Esophagus (tissue), 2 donors: ENCODE measurements at regions not wholly inside any gene's neighbourhood (a gene's known extent, or its start where the extent isn't known, plus 50 kb on each side); places are given as distances from the start of the nearest gene placed in this dataset.
A peak's percentile ranks its signal among the peaks of the same experiment; 100 is the strongest.

Experiments used
- H3K27ac ChIP-seq, 2 donors: one replicate each; pipeline ENCODE4 v1.5.1; 2013; ENCODE audit warnings: low read depth in 2 of 2, mild to moderate bottlenecking in 2 of 2, inconsistent platforms in 1 of 2, low read length in 1 of 2, moderate library complexity in 1 of 2
- H3K27me3 ChIP-seq, 2 donors: one replicate each; pipeline ENCODE4 v1.6.1; 2013; ENCODE audit warnings: low read length in 2 of 2, control low read depth in 1 of 2, mild to moderate bottlenecking in 1 of 2; ENCODE audit not compliant: insufficient read depth in 2 of 2, control insufficient read depth in 1 of 2
- H3K36me3 ChIP-seq, 2 donors: one replicate each; pipeline ENCODE4 v1.6.1; 2013; ENCODE audit warnings: low read length in 1 of 2; ENCODE audit not compliant: control insufficient read depth in 2 of 2, insufficient read depth in 2 of 2
- H3K4me1 ChIP-seq, 2 donors: one replicate each; pipeline ENCODE4 v1.6.1; 2013; ENCODE audit warnings: low read length in 1 of 2; ENCODE audit not compliant: control insufficient read depth in 2 of 2, insufficient read depth in 2 of 2
- H3K4me3 ChIP-seq, 2 donors: one replicate each; pipeline ENCODE4 v1.5.1; 2013; ENCODE audit warnings: low read length in 2 of 2, mild to moderate bottlenecking in 2 of 2, low read depth in 1 of 2, moderate library complexity in 1 of 2
- H3K9me3 ChIP-seq, 2 donors: one replicate each; pipeline ENCODE4 v1.6.1; 2013; ENCODE audit warnings: mild to moderate bottlenecking in 2 of 2, low read depth in 1 of 2, low read length in 1 of 2, moderate library complexity in 1 of 2; ENCODE audit not compliant: control insufficient read depth in 2 of 2, insufficient read depth in 1 of 2
- WGBS, 2 donors: extraction: QIAGEN DNeasy Blood & Tissue Kit; methylation state at CpG; one replicate each; pipeline ENCODE4 v1.1.7; 2013; 5-methylcytosine and 5-hydroxymethylcytosine counted together
- donor health status: healthy with polysubstance abuse.
- donor health status: Bipolar disorder and iron deficiency.

GRCh38 chr13:106722620-106723019, 154.7 kb upstream of the ARGLU1 start:
- Histone ChIP-seq H3K4me3 (no peak overlapping the region), H3K4me1 (no peaks in the 10 kb centered on the region), H3K27me3 (no peaks in the 10 kb centered on the region), H3K36me3 (no peaks in the 10 kb centered on the region), H3K9me3 (no peaks in the 10 kb centered on the region), H3K27ac (no peak overlapping the region)
- WGBS, 2 donors = 39 to 50% methylated on average over 3 of the region's 3 CpGs

GRCh38 chr13:106721599-106721998, 153.7 kb upstream of the ARGLU1 start:
- WGBS, 2 donors = 88 to 90% methylated on average over 6 of the region's 6 CpGs
- H3K27me3 ChIP-seq = no peaks in the 10 kb centered on the region
- no peaks in the 10 kb centered on the region for H3K9me3 ChIP-seq
- no peak overlapping the region for H3K27ac ChIP-seq
- no peak overlapping the region for H3K4me3 ChIP-seq
- no peaks in the 10 kb centered on the region for H3K4me1 ChIP-seq
- no peaks in the 10 kb centered on the region for H3K36me3 ChIP-seq

GRCh38 chr13:106714271-106714982, 146.5 kb upstream of the ARGLU1 start:
- no peak overlapping the region for H3K27ac ChIP-seq
- no peaks in the 10 kb centered on the region for H3K9me3 ChIP-seq
- WGBS, 2 donors = 79 to 80% methylated on average over 10 of the region's 10 CpGs
- no peak overlapping the region for H3K4me3 ChIP-seq
- H3K27me3 ChIP-seq = no peaks in the 10 kb centered on the region
- no peaks in the 10 kb centered on the region for H3K36me3 ChIP-seq
- peaks cover 0 to 2% of the 10 kb centered on the region in 2 donors for H3K4me1 ChIP-seq

- peaks cover 0 to 2% of the 10 kb centered on the region in 2 donors for H3K4me1 ChIP-seq
- no peaks in the 10 kb centered on the region for H3K9me3 ChIP-seq
- no peak overlapping the region for H3K4me3 ChIP-seq
- no peaks in the 10 kb centered on the region for H3K36me3 ChIP-seq
- 62 to 65% methylated on average over 10 of the region's 10 CpGs for WGBS, 2 donors
- no peaks in the 10 kb centered on the region for H3K27me3 ChIP-seq
- peak overlapping the region in 1 of 2 donors; percentile 22 for H3K27ac ChIP-seq
Measured at GRCh38 chr13:106712381-106712780, 144.4 kb upstream of the ARGLU1 start.

GRCh38 chr13:106710266-106710665, 142.3 kb upstream of the ARGLU1 start:
- Histone ChIP-seq H3K36me3 (no peaks in the 10 kb centered on the region), H3K27me3 (no peaks in the 10 kb centered on the region), H3K27ac (peak overlapping the region; percentile 7 to 22), H3K4me1 (peaks cover 0 to 2% of the 10 kb centered on the region in 2 donors), H3K4me3 (no peak overlapping the region), H3K9me3 (no peaks in the 10 kb centered on the region)
- WGBS, 2 donors = 42 to 45% methylated on average over 7 of the region's 7 CpGs

DNA sequence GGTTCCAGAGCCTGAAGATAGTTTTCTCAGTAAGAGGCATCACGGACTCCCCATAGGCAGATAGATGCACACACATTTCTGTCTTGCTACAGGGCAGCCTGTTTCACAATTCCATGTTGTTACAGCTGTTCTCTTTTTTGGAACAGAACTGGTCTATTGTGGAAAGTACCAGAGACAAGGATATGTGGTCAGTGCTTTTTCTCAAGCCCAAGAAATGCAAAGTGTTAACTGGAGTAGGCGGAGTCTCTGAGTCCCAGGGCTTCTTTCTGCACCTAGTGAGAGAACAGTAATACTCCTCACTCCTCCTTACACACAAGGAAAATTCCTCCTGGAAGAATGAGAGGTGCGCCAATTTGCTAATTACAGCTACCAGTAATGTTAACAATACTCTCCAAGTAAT, 141.6 kb upstream of the ARGLU1 start:
- 64 to 75% methylated on average over 3 of the region's 3 CpGs for WGBS, 2 donors

GRCh38 chr13:106702505-106702904, 134.6 kb upstream of the ARGLU1 start:
- Histone ChIP-seq H3K4me1 (no peaks in the 10 kb centered on the region), H3K9me3 (no peaks in the 10 kb centered on the region), H3K27ac (peak overlapping the region in 1 of 2 donors; percentile 2), H3K4me3 (no peak overlapping the region), H3K27me3 (no peaks in the 10 kb centered on the region), H3K36me3 (no peaks in the 10 kb centered on the region)
- WGBS, 2 donors = 79 to 82% methylated on average over 9 of the region's 9 CpGs

More for the DNA sequence above, 141.6 kb upstream of the ARGLU1 start:
- Histone ChIP-seq H3K27me3 (no peaks in the 10 kb centered on the region), H3K4me3 (no peak overlapping the region), H3K36me3 (no peaks in the 10 kb centered on the region), H3K27ac (peak overlapping the region; percentile 3 to 7), H3K4me1 (peaks cover 0 to 2% of the 10 kb centered on the region in 2 donors), H3K9me3 (no peaks in the 10 kb centered on the region)

GRCh38 chr13:106701771-106702341, 133.9 kb upstream of the ARGLU1 start:
- no peaks in the 10 kb centered on the region for H3K9me3 ChIP-seq
- no peak overlapping the region for H3K27ac ChIP-seq
- 75 to 76% methylated on average over 17 of the region's 17 CpGs for WGBS, 2 donors
- no peaks in the 10 kb centered on the region for H3K4me1 ChIP-seq
- H3K36me3 ChIP-seq = no peaks in the 10 kb centered on the region
- no peaks in the 10 kb centered on the region for H3K27me3 ChIP-seq
- no peak overlapping the region for H3K4me3 ChIP-seq

GRCh38 chr13:106700439-106700838, 132.5 kb upstream of the ARGLU1 start:
- H3K9me3 ChIP-seq = no peaks in the 10 kb centered on the region
- no peaks in the 10 kb centered on the region for H3K36me3 ChIP-seq
- no peaks in the 10 kb centered on the region for H3K4me1 ChIP-seq
- 76% methylated on average over 4 of the region's 4 CpGs for WGBS, 2 donors
- H3K27ac ChIP-seq = no peak overlapping the region
- H3K27me3 ChIP-seq = no peaks in the 10 kb centered on the region
- no peak overlapping the region for H3K4me3 ChIP-seq

- WGBS, 2 donors = 88 to 89% methylated on average over 8 of the region's 8 CpGs
- H3K36me3 ChIP-seq = no peaks in the 10 kb centered on the region
- H3K27ac ChIP-seq = no peak overlapping the region
- no peak overlapping the region for H3K4me3 ChIP-seq
- no peaks in the 10 kb centered on the region for H3K4me1 ChIP-seq
- H3K9me3 ChIP-seq = no peaks in the 10 kb centered on the region
- H3K27me3 ChIP-seq = no peaks in the 10 kb centered on the region
Measured at GRCh38 chr13:106700007-106700406, 132.1 kb upstream of the ARGLU1 start.
